Activated CD4-positive, alpha-beta T cell treated with anti-CD3 and anti-CD28 coated beads, Interleukin-2, amount 50 U/mL, for 24 hours (primary cell): ENCODE measurements at regions not wholly inside any gene's neighbourhood (a gene's known extent, or its start where the extent isn't known, plus 50 kb on each side); places are given as distances from the start of the nearest gene placed in this dataset.

ENCODE experiments used
- DNase-seq, 2 donors: peaks; one replicate each; pipeline ENCODE4 v3.0.0-alpha.2; 2020; ENCODE audit warnings: low read depth in 1 of 2, low spot score in 1 of 2

DNA sequence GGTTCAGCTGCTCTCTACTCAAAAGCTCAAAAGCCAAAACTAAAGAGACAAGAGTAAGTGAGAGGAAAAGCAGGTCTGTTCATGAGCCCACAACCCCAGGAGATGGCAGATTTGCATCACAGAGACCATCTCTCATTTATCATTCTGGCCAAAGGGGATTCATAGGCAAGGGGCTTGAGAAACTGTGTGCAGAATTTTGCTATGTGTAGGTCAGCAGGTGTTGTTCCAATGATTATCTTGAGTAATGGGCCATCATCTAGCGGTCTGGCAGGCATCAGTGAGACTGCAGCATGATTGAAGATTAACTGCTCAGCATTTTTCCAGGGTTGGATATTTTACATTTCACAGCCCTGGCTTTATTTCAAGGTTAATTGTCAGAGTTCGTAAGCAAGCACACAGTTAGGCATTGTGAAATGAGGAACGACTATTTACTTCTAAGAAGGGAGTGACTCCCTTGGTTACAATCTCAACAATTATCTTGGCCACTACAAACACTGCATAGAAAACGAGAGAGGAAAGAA, 1204.6 kb upstream of the TMPRSS15 start:
- DNase-seq: no peak

DNA sequence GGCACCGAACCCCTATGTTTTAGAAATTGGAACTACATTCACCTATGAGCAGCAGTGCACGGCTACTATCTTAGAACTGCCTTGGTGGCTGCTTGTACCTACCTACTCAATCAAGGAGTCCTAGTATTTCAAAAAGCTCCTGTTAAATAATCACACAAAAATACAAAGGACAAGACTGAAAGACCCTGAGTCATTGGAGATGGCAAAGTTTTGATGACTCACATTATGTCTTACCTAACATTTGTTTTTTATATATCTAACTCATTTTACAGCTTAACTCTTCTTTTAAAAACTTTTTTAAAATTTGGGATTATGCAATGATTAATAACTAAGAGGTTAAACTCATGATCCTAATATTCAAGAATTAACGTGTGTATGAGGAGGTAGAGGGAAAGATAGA, 1206.0 kb upstream of the TMPRSS15 start:
- DNase-seq: no peak

DNA sequence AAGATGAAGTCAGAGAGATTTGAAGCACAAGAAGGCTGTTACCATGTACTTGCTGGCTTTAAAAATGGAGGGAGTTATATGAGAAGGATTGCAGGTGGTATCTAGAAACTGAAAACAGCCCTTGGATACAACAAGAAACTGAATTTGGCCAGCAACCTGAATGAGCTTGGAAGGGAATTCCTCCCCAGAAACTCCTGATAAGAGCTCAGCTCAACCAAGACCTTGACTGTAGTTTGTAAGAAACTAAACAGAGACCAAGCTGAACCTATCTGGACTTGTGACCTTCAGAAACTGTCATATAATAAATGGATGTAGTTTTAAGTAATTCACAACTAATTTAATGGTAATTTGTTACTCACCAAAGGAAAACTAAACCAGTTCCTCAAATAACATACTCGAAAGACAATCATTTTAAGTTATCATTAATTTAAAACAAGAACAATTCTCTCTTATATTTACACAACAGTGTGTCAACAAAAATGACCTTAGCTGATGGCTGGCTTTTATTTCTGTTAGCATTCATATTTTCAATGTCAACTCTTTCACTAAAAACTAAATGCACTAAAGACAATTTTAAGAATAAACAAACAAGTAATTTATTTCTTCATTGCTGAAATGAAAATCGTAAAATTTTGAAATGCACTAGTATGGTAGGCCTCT, 1218.4 kb upstream of the TMPRSS15 start:
- no peak for DNase-seq

DNA sequence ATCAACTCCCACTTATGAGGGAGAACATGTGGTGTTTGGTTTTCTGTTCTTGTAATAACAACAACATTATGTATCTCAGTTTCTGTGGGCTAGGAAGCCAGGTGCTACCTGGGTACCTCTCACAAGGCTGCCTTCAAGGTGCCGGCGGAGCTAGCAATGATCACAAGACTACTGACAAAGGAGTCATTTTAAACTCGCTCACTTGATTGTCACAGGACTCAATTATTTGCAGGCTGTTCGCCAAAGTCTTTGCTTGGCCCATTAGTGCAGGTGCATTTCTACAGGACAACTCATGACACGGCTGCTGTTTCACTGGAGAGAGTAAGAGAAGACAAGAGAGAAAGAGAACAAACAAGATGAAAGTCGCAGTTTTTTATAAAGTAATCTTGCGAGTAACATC, 1237.4 kb upstream of the TMPRSS15 start:
- no peak for DNase-seq

DNA sequence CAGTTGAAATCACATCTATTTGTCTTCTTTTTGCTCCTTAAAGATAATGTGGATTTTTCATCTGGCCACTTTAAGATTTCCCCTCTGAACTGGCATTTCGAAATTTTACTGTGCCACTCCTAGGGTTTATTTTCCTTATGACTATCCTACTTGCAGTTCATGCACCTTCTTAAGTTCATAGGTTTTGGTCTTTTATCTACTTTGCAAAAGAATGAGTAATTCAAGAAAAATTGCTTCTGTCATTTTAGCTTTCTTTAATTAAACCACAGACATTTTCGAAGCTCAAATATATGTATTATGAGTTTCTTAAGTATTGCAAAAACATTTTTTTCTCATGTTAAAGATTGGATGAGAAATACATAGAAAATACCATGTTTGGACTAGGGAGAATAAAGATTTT, 1244.8 kb upstream of the TMPRSS15 start:
- DNase-seq: no peak

DNA sequence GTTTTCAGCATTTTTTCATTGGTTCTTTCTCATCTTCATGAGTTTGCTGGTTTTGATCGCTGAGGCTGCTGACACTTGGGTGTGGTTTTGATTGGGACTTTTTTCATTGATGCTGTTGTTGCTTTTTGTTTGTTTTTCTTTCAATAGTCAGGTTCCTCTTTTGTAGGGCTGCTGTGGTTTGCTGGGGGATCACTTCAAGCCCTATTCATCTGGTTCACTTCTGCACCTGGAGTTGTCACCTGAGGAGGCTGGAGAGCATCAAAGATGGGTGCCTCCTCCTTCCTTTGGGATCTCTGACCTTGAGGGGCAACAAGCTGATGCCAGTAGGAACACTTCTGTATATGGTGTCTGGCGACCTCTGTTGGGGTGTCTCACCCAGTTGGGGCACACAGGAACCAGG, 1279.9 kb upstream of the TMPRSS15 start:
- DNase-seq: no peak

DNA sequence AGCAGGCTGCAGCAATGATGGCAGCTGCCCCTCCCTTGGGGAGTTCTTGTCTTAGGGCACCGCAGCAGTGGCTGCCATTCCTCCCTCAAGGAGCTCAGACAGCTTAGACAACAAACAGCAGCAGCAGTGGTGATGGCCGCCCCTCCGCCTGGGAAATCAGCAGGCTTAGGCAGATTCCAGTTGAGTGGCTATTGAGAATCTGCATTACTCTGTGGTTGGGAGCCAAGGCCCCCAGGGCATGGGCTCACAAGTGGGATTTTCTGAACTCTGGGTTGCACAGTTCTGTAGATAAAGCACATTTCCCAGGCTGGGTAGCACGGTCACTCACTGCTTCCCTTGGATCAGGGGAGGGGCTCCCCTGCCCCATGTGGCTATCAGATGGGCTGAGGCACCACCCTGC, 1280.7 kb upstream of the TMPRSS15 start:
- DNase-seq: no peak

DNA sequence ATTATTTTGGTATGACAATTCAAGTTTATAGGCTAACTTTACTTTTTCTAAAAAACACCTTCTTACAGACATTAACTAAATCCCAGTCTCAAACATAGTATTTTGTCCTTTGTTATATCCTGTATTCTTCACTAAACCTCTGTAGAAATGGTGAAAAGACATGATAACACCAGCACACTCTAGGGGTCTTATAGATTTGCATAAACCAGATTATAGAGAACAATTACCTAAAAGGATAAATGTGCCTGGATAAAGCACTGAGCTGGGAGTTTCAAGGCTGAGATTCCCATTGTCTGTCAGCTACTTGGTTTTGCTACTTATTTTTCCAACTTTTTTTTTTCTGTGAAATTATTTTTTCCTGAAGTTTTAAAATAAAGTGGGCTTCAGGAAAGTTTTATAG, 1288.6 kb upstream of the TMPRSS15 start:
- DNase-seq: no peak

DNA sequence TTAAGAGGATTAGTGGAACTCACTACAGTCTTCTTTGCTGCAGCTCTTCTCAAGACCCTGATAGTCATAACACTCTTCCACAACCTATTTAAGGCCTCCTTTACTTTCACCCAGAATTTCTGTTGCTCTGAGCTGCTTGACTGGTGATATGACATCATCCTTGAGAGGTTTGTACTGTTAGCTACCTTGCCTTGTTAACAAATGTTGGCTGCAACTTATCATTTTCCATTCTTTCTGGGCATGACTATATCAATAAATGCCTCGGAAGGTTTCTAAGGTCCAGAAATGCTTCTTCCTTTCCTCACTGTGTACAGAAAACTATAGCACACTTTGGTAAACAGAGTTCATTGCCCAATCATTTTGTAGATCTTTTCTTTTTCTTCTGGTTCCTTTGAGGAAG, 1292.2 kb upstream of the TMPRSS15 start:
- no peak for DNase-seq

DNA sequence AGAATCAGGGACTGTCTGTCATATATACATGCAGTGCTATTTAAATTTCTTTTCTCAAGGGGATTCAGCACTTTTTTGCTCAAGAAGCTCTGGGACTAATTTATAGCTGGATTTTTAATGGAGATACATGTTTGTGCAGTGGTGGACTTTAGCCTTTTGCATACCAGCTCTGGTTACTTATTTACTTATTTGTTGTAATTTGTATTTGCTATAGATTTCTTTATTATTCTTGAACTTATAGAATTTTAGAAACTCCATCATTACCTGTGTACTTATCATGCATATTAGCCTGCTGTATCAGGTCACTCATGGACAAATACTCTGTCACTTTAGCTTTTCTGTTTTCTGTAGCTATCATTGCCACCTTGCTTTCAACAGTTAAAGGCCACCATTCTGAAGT, 1296.9 kb upstream of the TMPRSS15 start:
- no peak for DNase-seq

DNA sequence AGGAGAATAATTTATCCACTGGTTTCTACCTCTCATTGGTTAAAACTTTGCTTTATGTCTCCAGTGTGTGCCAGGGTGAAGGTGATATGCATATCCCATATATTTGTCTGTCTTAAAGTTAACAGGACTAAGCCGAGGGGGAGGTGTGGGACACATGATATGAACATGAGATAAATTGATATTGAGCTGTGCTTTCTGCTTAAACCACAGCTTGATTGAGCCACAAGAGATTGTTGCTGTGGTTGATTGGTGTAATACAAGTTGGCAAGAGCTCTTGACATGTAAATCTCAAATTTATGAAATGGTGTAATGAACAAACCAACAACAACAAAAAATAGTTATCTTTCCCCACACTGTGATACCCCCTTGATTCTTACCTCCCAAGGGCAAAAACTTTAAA, 1295.5 kb upstream of the NCAM2 start:
- DNase-seq: no peak

DNA sequence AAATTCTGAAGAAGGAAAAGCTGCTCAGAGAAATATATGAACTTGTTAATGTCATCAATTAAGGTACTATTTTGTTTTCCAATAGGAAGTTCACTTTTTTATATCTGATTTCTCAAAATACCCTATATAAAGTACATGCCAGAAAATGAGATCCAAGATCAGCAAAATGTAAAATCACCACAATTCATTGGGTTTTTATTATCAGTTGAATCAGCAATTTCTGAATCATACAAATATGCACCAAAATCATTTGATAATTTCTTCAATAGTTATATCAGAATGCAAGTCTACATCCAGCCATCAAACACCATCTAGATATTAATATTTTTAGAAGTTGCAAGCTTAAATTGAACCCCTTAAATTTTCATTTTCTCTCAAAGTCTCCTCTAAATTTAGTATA, 1293.4 kb upstream of the NCAM2 start:
- DNase-seq: no peak

DNA sequence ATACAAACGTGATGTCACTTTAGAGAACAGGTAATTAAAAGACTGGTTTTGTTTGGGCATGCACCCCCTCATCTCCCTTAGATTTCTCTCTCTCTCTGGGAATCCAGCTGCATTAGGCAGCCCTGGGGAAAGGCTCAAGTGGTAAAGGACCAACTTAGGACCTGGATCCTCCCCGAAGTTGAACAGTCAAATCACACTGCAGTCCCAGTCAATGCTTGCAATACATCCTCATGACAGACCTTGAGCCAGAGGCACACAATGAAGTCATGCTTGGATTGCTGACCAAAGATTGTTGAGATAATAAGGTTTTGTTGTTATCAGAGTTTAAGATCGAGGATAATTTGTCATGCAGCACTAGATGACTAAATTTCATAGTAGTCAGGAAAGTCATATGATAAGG, 1285.8 kb upstream of the NCAM2 start:
- DNase-seq: no peak

DNA sequence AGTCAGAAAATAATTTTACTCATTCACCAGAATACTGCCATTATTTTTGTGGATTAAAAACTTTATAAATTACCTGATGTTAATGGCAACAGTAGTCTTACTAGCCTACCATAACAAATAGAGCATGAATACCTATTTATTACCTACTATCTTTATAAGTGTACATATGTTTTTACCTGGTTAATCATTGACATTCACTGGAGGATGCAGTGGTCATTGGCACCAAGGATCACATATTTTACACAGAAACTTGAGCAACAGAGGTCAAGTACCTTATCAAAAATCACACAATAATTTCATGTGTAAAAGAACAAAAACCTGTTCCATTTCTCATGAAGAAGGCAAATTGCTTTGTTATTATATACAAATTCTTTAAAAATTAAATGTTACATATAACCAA, 1284.9 kb upstream of the NCAM2 start:
- no peak for DNase-seq

DNA sequence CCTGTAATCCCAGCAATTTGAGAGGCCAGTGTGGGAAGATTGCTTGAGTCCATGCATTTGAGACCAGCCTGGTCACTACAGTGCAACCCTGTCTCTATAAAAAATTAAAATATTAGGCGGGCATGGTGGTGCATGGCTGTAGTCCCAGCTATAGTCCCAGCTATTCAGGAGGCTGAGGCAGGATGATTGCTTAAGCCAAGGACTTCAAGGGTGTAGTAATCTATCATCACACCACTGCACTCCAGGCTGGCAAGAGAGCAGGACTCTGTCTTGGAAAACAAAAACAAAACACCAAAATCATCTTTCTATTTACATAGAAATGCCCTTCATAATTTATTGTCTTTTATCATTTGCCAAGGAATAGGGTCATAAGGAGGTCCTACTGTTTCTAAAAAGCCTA, 1274.1 kb upstream of the NCAM2 start:
- no peak for DNase-seq

DNA sequence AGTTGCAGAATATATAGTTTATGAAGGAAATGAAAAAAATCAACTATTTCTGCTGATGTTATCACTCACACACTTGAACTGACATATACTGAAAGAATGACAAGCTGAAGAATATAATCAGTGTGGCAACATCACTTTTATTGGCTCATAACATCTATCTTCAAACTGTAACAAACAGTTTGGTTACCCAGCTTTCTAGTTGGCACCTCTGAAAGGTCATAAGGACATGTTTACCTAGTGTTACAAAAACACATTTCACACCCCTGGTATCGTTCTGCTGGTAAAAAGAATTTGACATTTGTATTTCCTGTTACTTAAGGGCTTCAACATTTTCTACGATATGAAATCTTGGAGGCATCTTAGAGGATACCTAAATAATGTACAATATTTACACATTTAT, 1267.0 kb upstream of the NCAM2 start:
- no peak for DNase-seq

DNA sequence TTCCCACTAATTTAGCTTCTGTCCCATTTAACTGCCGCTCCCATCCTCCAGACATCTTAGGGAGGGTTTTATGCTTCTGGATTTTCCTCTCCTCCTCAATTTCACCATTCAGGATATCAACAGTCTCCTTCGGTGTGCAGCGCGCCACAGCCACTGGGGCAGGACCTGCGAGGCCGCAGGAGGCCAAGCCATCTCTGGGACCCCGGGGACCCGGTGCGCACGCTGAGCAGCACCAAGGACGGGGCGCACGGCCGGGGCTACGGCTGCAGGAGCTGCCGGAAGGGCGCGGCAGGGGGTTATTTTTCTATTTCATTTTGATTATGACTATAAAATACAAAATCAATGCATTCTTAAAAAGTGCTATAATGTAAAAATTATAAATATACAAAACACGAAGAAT, 1238.4 kb upstream of the NCAM2 start:
- no peak for DNase-seq

DNA sequence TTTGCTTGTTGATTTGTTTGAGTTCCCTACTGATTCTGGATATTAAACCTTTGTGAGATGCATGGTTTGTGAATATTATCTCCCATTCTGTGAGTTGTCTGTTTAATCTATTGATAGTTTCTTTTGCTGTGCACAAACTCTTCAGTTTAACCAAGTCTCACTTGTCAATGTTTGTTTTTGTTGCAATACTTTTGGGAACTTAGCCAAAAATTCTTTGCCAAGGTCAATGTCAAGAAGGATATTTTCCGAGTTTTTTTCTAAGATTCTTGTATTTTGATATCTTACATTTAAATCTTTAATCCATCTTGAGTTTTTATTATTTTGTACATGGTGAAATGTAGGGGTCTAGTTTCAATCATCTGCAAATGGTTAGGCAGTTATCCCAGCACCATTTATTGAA, 1230.7 kb upstream of the NCAM2 start:
- DNase-seq: no peak

DNA sequence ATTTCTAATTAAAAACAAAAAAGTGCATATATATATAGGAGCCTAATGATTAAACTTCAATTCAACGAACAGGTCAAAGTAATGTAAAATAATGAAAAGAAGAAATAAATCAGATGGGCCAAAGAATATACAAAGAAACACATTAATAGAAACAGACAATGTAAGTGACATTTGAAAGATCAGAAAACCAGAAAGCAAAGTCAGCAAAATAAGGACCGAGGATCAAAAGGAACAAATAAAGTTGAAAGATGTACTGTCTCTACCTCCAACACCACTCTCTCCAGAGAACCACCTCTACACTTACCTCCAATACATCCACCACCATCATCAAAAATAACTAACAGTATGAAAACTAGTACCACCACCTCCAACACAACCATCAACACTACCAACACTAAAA, 1226.3 kb upstream of the NCAM2 start:
- DNase-seq: no peak

DNA sequence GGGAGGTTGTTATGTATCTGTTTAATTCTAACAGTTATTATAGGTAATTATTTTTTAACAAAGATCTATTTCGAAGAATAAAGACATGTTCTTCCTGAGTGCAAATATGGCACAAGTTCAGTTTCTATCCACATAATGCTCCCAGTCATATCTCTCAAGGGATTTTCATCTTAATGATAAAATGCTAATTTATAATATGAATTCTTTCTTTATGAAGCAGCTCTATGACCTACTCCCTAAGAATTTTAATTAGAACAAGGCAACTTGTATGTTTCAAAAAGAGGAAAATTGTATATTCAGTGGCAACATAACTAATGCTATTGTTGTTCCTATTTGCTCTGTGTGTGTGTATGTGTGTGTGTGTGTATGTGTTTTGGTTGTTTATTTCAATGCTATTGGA, 1222.1 kb upstream of the NCAM2 start:
- DNase-seq: no peak

DNA sequence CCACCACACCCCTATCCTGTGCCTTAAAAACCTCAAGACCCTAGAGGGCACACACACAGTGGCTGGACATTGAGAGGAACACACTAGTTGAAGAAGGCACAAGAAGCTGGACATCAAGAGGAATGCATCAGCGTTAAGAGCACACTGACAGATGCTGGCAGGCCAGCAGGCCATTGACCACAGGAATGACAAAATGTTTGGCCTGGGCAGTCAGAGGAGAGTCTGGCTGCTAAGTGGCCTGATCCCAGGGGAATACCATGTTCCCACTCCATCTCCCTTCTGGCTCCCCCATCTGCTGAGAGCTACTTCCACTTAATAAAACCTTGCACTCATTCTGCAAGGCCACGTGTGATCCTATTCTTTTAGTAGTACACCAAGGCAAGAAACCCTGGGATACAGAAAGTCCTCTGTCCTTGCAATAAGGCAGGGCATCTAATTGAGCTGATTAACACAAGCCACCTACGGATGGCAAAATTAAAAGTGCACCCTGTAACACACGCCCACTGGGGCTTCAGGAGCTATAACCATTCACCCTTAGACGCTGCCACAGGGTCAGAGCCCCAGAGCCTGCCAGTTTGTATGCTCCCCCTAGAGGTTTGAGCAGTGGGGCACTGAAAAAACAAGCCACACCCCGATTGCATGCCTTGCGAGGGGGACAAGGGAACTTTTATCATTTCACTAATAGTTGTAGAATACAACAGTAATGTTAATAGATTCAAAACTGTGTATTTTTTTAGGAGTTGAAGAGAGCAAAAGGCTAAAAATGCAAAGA, 1216.1 kb upstream of the NCAM2 start:
- no peak for DNase-seq

DNA sequence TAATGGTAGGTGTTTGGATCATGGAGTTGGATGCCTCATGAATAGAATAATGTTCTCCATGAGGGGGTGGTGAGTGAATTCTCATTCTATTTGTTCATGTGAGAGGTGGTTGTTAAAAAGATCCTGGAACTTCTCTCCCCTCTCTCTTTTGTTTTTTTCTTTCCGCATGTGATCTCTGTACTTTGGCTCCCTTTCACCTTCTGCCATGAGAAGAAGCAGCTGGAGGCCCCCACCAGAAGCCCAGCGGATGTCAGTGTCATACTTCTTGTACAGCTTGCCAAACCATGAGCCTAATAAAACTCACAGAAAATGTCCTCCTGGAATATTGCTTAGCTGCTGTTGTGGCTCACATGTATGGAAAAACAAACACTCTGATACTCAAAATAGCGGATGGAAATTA, 1212.3 kb upstream of the NCAM2 start:
- DNase-seq: no peak

DNA sequence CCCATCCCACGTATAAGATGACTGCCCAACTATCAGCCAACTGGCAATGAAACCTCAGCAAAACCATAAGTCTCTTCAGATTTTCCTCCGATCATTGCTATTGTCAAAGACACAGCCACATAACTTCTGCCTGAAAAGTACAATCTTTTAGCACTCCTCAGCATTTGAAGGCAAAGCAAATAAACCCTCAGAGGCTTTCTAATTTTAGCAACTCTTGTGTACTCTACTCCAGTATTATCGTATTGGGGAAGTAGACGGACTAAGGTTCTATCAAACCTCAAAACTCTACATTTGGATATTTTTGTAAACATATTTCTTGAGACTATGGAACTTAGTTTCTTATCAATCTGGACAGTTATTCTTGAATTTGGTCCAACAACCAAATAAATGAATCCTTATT, 1206.2 kb upstream of the NCAM2 start:
- DNase-seq: no peak
